PC-3 (cell line): ENCODE measurements at regions not wholly inside any gene's neighbourhood (a gene's known extent, or its start where the extent isn't known, plus 50 kb on each side); places are given as distances from the start of the nearest gene placed in this dataset.

Experiments
- EZH2 ChIP-seq: fragments of 300-600 bp; sonication (generic); IDR thresholded peaks from one replicate; pipeline ENCODE4 v1.6.1; 2017; ENCODE audit warnings: antibody characterized with exemption, mild to moderate bottlenecking, low read length; ENCODE audit not compliant: unreplicated experiment
- TF ChIP-seq, protein P1 (sequence below): fragments of 300-600 bp; sonication (generic); conservative IDR thresholded peaks from 2 replicates; pipeline ENCODE4 v1.5.1; 2017; ENCODE audit warnings: antibody characterized with exemption, low read depth, mild to moderate bottlenecking, low read length

DNA sequence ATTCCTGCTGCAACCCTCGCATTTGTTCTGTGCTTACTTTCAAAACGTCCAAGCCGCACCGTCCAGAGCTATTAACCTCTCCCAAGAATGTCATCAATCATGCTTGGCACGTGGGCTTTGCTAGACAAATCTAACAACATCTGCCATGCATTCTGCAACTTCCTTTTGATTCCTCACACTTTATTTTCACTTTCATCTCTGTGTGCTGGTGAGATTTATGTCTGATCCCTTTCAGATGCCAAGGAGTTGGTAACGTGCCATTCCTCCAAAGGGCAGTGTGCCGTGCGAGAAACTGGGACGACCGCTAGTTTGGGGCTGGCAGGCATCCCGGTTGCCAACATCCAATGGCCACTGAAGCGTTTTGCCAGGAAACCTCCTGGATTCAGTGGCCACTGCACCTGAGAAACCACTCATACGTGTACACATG is 230.0 kb upstream of the PARD3B start:
- no peak for TF ChIP-seq EZH2
- TF ChIP-seq, protein P1, sequence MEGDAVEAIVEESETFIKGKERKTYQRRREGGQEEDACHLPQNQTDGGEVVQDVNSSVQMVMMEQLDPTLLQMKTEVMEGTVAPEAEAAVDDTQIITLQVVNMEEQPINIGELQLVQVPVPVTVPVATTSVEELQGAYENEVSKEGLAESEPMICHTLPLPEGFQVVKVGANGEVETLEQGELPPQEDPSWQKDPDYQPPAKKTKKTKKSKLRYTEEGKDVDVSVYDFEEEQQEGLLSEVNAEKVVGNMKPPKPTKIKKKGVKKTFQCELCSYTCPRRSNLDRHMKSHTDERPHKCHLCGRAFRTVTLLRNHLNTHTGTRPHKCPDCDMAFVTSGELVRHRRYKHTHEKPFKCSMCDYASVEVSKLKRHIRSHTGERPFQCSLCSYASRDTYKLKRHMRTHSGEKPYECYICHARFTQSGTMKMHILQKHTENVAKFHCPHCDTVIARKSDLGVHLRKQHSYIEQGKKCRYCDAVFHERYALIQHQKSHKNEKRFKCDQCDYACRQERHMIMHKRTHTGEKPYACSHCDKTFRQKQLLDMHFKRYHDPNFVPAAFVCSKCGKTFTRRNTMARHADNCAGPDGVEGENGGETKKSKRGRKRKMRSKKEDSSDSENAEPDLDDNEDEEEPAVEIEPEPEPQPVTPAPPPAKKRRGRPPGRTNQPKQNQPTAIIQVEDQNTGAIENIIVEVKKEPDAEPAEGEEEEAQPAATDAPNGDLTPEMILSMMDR: no peak
